ENCODE measurements at regions not wholly inside any gene's neighbourhood (a gene's known extent, or its start where the extent isn't known, plus 50 kb on each side); places are given as distances from the start of the nearest gene placed in this dataset.

DNA sequence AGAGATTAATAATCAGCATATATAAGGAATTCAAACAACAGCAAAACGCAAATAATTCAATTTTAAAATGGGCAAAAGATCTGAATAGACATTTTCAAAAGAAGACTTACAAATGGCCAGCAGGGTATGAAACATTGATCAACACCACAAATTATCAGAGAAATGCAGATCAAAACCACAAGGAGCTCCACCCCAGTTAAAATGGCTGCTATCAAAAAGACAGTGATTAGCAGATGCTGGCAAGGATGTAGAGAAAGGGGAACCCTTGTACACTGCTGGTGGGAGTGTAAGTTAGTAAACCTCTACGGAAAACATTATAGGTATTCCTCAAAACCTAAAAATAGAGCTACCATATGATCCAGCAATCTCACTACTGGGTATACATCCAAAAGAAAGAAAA lies 128.0 kb upstream of the CACUL1 start:
- TF ChIP-seq MEF2A (IDR thresholded peaks at IDR 0.05; ENCODE audit: borderline replicate concordance, low read depth) (no peak), TEAD4 (IDR thresholded peaks at IDR 0.05; ENCODE audit: borderline replicate concordance, insufficient read depth) (no peak), TAF1 (IDR thresholded peaks at IDR 0.05; ENCODE audit: borderline replicate concordance, low read depth, low read length) (no peak), RCOR1 (IDR thresholded peaks at IDR 0.05; ENCODE audit: low read length) (no peak), RFX5 (IDR thresholded peaks at IDR 0.05; ENCODE audit: low read length) (no peak), GATA2 (CRISPR knock-in tag; IDR thresholded peaks at IDR 0.05) (no peak), SIN3A (IDR thresholded peaks at IDR 0.05; ENCODE audit: borderline replicate concordance, low read depth, low read length) (no peak), EZH2phosphoT487 (IDR thresholded peaks at IDR 0.05; ENCODE audit: borderline replicate concordance, low read depth) (no peak)
- TF ChIP-seq, protein P1, sequence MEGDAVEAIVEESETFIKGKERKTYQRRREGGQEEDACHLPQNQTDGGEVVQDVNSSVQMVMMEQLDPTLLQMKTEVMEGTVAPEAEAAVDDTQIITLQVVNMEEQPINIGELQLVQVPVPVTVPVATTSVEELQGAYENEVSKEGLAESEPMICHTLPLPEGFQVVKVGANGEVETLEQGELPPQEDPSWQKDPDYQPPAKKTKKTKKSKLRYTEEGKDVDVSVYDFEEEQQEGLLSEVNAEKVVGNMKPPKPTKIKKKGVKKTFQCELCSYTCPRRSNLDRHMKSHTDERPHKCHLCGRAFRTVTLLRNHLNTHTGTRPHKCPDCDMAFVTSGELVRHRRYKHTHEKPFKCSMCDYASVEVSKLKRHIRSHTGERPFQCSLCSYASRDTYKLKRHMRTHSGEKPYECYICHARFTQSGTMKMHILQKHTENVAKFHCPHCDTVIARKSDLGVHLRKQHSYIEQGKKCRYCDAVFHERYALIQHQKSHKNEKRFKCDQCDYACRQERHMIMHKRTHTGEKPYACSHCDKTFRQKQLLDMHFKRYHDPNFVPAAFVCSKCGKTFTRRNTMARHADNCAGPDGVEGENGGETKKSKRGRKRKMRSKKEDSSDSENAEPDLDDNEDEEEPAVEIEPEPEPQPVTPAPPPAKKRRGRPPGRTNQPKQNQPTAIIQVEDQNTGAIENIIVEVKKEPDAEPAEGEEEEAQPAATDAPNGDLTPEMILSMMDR (IDR thresholded peaks at IDR 0.05), result no peak
- TF ChIP-seq, protein P2, sequence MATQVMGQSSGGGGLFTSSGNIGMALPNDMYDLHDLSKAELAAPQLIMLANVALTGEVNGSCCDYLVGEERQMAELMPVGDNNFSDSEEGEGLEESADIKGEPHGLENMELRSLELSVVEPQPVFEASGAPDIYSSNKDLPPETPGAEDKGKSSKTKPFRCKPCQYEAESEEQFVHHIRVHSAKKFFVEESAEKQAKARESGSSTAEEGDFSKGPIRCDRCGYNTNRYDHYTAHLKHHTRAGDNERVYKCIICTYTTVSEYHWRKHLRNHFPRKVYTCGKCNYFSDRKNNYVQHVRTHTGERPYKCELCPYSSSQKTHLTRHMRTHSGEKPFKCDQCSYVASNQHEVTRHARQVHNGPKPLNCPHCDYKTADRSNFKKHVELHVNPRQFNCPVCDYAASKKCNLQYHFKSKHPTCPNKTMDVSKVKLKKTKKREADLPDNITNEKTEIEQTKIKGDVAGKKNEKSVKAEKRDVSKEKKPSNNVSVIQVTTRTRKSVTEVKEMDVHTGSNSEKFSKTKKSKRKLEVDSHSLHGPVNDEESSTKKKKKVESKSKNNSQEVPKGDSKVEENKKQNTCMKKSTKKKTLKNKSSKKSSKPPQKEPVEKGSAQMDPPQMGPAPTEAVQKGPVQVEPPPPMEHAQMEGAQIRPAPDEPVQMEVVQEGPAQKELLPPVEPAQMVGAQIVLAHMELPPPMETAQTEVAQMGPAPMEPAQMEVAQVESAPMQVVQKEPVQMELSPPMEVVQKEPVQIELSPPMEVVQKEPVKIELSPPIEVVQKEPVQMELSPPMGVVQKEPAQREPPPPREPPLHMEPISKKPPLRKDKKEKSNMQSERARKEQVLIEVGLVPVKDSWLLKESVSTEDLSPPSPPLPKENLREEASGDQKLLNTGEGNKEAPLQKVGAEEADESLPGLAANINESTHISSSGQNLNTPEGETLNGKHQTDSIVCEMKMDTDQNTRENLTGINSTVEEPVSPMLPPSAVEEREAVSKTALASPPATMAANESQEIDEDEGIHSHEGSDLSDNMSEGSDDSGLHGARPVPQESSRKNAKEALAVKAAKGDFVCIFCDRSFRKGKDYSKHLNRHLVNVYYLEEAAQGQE (IDR thresholded peaks at IDR 0.05; ENCODE audit: low read depth, low read length), result no peak
- TF ChIP-seq, protein P3, sequence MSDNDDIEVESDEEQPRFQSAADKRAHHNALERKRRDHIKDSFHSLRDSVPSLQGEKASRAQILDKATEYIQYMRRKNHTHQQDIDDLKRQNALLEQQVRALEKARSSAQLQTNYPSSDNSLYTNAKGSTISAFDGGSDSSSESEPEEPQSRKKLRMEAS (IDR thresholded peaks at IDR 0.05; ENCODE audit: low read depth), result no peak
- TF ChIP-seq, protein P4, sequence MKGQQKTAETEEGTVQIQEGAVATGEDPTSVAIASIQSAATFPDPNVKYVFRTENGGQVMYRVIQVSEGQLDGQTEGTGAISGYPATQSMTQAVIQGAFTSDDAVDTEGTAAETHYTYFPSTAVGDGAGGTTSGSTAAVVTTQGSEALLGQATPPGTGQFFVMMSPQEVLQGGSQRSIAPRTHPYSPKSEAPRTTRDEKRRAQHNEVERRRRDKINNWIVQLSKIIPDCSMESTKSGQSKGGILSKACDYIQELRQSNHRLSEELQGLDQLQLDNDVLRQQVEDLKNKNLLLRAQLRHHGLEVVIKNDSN (IDR thresholded peaks at IDR 0.05; ENCODE audit: borderline replicate concordance, low read depth), result no peak
